ENCODE measurements at regions not wholly inside any gene's neighbourhood (a gene's known extent, or its start where the extent isn't known, plus 50 kb on each side); places are given as distances from the start of the nearest gene placed in this dataset.
"Not testable (repeated sequence)": the region's sequence is repeated elsewhere in the genome, so short reads cannot be mapped to it uniquely, and the experiment has no call there.

DNA sequence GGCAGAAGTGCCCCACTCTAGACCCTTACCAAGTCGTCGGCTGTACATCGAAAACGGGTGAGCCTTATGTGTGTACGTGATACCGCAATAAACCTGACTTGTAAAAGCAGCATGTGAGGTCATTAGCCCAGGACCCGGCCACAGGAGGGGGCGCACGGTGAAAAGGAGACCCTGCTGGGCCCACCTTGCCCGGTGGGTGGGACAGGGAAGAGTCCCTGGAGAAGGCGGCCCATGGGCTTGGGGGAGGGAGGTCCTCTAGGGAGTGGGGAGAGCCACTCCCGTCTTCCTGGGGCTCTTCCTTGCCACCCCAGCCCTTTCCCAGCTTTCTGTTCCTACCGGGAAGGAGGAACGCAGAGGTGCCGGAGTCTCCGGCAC is 188.8 kb downstream of the NPIPB11 start:
- not testable (repeated sequence) for DNase-seq

DNA sequence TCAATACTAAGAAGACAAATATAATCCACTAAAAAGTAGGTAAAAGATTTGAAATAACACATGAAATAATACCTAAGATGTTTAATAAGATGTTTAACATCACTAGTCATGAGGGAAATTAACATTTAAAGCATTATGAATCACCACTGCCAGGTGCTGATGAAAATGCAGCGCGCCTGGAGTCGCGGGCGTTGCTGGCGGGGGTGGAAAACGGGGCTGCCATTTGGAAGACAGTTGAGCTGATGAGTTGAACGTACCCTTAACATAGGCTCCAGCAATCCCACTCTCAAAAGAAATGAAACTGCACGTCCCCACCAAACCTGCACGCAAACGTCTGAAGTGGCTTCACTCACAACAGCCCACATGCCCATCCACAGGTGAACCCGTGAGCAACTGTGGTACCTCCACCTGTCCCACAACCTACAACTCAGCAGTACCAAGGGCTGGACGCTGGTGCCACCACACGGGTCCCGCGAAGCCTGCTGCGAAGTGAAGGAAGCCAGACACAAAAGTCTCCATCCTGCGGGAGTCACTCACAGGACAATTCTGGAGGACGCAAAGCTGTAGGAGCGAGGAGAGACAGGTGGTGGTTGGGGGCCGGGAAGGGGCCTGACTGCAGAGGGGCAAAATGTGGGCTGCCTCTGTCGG is 189.3 kb downstream of the NPIPB11 start:
- not testable (repeated sequence) for DNase-seq

DNA sequence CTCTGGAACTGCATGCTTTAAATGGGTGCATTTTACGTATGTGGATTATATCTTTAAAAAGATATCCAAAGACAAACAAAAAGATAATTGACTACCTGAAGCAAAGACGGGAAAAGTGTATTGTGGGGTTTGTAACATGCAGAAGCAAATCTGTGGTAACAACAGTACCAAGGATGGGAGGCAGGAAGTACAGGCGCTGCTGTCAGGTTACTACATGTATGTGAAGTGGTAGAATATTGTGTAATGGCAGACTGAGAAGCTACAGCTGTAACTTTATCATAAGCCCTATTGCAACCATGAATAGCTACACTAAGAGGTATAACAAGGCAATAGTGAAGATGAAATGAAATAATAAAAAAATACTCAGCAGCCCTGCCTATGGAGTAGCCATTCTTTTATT is 192.7 kb downstream of the NPIPB11 start:
- DNase-seq: not testable (repeated sequence)

DNA sequence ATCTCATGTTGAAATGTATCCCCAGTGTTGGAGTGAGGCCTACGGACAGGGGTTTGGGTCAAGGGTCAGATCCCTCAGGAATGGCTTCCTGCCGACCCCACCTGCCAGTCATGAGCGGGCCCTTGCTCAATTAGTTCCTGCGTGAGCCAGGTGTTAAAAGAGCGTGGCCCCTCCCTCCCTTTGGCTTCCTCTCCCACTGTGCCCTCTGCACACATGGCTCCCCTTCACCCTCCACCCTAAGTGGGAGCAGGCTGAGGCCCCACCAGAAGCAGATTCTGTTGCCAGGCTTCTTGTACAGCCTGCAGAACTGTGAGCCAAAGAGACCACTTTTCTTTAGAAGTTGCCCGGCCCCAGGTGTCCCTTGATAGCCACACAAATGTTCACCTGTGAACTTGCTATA is 193.3 kb downstream of the NPIPB11 start:
- not testable (repeated sequence) for DNase-seq

DNA sequence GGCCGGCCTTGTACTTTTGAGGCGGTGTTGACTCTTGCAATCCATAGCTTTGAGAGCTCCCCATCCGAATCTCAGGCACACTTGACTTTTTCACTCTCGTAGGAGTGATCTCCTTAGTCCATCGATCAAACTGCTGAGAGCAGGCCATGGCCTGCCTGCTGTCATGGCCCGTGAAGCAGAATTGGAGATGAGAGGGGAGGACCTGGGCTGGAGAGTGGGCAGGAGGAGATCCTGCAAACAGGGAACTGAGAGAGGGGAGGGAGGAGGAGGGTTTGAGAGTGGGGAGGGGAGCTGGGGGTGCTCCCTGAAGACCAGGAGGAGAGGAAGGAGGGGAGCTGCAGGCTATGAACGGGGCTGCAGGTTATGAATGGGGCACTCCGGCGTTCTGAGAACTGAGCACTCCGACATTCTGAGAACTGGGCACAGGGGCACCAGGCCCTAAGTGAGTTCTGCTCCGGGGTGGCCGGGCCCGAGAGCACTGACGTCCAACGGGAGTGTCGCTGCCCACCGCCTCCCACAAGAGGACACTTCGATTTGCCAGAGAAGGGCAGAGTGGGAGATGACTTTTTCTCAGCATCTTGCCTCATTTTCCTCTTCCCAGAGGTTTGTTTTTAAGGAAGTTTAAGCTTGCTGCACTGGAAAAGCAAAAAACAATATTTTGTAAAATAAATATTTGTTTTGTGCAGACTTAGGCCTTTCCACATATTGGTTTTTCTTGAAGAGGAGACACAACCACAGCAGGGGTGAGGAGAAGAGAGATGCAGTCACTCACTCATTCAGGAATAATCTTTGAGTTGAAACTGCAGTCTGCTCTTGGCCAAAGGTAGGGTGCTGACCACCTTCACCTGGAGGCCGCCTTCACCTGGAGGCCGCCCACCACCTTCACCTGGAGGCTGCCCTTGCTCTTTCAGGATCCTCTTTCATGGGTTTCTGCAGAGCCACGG is 194.2 kb downstream of the NPIPB11 start:
- not testable (repeated sequence) for DNase-seq

DNA sequence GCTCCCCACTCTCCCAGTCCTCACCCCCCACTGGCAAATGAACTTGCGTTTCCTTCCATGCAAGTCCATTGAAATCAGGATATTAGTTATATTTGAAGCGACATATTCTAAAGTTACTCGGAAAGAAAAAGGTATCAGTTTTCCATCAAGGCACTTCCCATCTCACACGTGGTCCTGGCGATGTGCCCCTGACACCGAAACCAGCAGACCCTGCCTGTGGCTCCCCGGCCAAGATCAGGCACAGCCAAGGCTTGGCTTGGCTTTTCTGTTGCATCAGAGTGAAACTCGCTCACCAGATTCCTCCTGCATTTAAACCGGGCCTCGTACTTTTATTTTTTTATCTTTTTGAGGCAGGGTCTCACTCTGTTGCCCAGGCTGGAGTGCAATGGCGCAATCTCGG is 195.1 kb downstream of the NPIPB11 start:
- DNase-seq: not testable (repeated sequence)

DNA sequence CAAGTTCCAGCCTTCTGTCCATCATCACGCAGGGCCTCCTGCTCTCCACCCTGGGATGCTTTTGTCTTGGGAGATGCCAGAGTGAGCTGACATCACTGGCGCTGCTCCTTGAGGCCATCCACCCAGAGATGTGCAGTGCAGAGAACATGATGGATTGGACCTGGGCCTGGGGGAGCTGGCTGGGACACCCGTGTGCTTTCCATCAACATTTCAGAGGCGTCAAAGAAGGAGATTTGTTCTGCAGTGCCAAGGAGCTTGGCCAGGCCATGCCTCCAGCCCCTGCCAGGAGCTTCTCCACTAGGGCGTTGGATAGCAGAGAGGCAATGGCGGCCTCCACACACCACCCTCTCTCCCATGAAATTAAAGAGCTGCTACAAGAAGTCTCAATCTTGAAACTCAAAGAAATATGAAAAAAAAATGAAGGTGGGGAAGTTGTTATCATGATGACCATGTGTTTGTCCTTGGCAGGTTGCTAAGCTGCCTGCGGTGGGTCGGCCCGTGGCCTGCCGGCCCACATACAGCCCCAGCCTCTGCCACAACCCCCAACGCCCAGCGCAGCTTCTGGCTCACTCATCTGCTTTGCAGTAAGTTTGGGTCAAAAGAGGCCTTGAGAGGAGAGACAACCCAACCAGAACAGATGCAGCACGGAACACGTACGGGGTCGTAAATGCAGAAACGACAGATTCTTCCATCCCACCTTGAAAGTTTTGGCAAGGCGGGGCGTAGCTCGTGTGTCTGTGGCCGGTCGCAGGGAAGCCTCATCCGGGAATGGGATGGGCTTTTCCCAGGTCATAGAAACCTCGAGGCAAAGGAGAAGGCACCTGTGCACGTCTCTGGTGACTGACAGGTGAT is 196.0 kb downstream of the NPIPB11 start:
- DNase-seq: not testable (repeated sequence)

DNA sequence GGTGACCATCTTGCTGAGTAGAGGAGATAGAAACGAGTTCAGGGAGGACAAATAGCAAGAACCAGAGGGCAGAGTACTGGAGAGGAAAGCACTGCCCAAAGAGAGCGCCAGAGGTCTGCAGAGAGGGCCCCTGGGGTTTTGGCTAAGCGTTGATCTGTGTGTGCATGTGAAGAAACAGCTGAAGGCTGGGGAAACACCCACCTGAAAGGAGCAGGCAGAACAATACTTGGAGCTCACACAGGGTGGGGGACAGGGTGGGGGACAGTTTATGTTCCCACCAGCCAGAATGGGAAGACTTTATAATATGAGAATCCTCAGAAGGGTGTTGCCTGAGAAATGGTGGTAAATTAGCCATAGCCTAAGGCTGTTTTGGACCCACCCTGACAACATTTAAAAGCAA is 200.4 kb downstream of the NPIPB11 start:
- DNase-seq: not testable (repeated sequence)

DNA sequence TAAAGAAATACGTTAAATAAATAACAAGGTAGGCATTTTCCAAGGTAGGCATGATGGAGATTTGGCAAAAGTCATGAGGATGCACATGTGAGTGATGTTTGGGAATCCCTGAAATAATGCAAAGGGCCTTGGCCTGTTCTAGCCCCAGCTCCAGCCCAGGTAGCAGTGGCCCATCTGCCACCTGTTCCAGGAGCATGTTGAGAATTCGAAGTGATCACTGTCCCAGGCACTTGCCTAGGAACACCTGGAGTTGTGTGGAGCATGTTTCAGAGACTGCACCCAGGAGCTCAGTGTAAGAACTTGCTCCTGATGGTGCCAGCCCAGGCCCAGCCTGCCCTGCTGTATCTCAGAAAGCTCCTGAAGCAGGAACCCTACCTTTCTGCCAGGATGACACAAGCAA is 201.4 kb downstream of the NPIPB11 start:
- not testable (repeated sequence) for DNase-seq

DNA sequence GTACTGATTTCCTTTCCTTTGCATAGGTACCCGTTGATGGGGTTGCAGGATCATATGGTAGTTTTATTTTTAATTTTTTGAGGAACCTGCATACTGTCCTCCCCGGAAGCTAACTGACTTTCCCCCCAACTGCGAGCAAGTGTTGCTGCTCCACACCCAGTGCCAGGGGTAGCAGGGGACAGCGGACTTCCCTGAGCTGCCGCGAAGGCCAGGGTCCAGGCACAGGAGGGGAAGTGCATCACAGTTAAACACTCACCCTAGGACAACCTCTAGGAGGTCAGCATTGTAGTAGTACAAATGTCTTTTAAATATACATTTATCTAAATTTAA is 201.7 kb downstream of the NPIPB11 start:
- no peak for DNase-seq

DNA sequence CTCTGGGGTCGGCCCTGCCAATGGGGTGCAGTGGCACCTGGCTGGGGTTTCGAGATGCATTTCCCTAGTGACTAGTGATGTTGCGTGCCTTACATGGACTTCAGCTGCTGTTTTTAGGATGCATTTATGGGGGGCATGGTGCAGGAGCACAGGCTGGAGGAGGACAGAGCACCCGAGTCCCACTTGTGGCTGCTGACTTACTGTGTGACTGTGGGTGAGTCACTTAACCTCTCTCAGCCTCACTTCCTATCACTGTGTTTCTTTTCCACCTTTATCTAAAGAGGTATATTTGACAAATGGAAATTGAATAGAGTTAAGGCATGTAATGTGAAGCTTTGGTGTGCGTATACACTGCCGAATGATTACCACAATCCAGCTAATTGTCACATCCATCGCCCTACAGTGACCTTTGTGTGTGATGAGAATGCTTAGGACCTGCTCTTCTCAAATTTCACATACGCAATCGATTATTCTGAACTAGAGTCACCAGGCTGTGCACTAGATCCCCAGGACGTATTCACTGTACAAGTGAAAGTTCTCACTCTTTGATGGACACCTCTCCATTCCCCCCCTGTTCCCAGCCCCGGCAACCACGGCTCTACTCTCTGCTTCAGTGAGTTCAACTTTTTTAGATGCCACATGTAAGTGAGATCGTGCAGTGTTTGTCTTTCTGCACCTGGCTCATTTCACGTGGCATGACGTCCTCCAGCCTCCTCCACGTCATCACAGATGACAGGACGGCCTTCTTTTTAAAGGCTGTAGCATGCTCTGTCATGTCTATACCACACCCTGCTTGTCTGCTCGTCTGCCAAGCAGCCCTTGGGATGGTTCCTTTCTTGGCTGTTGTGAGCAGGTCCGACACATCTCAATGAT is 202.3 kb downstream of the NPIPB11 start:
- not testable (repeated sequence) for DNase-seq

DNA sequence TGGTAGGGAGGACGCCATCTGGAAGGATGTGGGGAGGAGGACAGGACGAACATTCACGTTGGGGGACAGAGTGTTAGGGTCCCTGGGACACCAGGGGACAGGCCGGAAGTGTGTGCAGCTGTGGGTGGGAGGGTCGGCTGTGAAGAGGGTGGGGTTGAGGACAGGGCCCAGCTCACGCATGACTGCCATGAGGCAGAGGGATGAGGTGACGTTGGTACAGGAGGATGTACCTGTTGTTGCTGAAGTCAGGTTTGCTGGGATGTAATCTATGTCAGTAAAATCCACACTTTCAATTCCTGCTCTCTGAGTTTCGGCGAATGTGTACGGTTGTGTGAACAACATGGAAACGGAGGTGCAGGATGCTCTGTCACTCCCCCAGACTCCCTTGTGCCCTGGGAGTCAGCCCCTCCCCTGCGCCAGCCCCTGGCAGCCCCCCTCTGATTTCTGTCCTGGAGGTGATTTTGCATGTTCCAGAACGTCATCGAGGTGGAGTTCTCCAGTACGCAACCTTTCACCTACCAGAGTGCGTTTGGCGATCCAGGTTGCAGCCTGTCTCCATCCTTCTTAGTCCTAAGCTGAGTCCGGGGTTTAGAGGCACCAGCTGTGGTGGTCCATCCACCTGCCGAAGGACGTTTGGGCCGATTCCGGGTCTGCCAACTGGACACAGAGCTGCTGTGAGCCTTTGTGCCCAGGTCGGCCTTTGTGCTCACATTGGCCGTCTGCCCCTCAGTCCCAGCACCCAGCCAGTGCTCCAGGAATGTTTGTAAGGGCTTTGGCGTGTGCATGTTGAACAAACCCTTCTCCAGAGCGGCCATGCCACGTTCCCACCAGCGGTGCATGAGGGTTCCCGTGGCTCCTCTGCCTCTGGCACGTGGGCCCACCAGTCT is 203.2 kb downstream of the NPIPB11 start:
- not testable (repeated sequence) for DNase-seq

DNA sequence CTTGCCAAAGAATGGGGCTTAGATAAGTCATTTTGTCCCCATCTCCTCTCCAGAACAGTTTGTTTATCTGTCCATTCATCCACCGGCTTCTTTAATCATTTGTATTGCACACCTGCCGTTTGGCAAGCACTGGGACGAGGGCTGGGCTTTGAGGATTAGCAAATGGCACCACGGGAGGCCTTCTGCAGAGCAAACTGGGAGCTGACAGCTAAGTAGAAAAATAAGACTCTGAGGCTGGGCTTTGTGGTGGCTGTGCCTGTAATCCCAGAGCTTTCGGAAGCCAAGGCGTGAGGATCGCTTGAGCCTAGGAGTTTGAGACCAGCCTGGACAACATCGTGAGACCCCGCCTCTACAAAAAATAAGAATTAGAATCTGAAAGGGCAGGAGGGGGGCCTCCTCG is 203.9 kb downstream of the NPIPB11 start:
- peak in 1 of 2 experiments; percentile 41 for DNase-seq

DNA sequence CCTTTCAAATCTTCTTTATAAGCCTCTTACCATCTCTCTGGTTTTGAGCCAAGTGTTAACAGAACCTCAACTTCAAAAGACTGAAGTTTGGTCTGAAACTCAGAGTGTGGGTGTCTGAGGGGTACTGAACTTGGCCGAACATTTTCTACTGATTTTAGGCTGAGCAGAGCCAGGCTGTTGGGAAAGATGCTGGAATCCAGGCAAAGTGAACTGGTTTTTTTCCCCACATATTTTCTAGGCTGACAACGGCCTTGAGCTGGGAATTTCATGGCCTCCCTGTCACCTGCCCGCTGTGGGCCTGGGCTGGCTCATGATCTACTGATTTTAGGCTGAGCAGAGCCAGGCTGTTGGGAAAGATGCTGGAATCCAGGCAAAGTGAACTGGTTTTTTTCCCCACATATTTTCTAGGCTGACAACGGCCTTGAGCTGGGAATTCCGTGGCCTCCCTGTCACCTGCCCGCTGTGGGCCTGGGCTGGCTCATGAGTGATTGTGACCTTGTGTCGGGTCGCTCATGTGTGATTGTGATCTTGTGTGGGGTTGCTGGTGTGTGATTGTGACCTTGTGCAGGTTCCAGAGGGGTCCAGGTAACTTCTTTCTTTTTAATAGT is 204.4 kb downstream of the NPIPB11 start:
- not testable (repeated sequence) for DNase-seq

DNA sequence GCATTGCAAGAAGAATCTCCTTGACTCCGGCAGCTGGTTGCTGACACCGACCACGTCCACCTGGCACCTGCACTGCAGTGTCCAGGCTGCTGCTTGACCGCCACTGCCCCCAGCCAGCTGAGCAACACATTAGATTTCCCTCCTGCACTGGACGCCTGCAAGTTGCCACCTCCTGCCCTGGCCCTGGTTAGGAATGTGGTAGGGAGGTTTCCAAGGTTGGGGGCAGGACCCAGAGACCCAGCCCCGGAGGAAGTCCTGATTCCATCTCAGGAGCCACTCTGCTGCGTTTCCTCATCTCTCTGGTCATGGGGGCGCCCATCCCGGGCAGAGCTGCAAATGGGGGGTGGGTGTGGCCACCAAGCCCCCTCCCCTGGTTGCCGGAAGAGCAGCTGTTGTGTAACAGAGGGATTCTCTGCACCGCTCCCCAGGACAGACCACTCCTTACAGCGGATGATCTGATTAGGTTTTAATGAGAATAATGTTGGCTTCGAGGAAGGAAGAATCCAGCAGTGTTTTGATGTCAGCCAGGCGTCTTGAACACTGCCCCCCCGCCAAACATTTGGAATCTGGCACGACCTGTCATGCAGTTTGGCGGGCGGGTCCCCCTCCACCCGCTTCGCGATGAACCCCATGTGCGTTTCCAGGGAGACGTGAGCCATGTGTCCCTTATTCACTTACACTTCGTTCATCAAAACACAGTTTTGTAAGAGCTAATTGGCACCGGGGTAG is 205.1 kb downstream of the NPIPB11 start:
- not testable (repeated sequence) for DNase-seq

DNA sequence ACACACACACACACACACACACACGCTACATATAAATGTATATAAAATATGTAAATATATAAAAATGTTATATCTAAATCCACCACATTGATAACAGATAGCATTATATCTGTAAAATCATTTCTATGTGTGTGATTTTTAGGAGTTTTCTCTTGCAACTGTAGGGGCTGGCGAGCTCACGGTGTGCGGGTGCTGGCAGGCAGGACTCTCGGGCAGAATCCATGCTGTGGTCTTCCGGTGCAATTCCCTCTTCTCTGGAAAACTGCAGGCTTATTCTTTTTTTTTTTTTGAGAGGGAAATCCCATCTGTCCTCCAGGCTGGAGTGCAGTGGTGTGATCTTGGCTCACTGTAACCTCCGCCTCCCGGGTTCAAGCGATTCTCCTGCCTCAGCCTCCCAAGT is 205.8 kb downstream of the NPIPB11 start:
- not testable (repeated sequence) for DNase-seq

DNA sequence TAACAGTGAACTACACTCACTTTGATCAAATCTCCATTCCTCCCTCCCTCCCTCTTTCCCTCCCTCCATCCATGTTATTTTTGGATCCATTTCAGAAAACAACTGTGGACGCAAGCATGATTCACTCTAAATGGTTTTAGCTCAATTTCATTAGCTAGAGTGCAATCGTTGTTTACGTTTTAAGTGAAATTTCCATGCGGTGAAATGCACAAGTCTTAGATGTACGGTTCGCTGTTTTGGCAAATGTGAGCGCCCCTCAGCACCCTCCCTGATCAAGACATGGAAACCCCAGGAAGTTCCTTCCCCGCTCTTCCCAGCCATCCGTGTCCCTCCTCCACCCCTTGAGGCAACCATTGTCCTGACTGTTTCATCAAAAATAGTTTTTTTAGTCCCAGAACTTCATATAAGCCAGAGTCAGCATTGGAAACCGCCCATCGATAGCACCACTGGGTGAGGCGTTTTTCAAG is 206.3 kb downstream of the NPIPB11 start:
- DNase-seq: not testable (repeated sequence)

DNA sequence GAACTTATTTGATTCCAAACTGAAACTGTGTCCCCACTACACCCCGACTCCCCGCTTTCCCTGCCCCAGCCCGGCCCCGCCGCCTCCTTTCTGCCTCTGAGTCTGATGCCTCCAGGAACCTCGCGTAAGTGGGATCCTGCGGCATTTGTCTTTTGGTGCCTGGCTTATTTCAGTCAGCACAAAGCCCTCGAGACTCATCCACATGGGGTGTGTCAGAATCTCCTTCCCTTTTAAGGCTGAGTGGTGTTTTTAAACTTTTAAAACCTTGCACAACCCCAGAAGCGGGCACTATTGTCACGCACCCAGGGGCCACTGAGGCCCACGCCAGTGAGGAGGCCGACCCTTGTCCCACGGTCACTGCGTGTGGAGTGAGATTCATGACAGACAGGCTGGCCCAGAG is 206.9 kb downstream of the NPIPB11 start:
- not testable (repeated sequence) for DNase-seq

DNA sequence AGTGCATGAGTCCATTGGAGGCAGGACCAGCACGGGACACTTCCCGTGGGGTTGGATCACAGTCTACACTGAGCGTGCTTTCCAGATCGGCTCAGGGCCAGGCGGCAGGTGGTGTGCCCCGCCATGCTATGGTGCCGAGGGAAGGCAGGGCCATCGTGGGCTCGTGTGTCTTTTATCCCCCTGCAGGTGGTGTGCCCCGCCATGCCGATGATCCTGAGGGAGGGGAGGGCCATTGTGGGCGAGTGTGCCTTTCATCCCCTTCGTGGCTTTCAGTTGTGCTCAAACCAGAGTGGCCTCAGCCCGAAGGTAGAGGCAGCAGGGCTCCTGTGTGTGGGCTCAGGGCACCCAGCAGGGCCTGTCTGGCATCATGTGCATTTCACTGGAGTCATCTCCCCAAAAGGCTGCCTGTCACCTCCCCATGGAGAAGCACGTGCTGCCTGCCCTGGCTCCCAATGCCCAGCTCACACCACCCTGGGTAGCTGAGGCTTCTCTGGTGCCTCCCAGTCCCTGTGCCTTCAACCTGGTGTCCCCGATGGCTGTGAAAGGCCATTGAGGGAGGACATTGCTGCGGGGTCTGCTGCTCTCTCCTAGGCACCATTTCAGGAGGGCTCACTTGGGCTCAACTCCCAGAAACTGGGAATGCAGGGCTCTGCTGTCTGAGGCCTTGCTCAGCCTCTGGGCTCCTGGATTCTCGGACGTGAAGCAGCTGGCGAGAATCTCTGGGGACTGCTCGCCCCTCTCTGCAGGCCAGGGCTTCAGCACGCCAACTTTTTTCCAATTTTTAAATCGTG is 207.6 kb downstream of the NPIPB11 start:
- DNase-seq: no peak

Data from cerebellar nuclear complex (tissue), 1 donor.